Neuronal stem cell (in vitro differentiated cells): ENCODE measurements at regions not wholly inside any gene's neighbourhood (a gene's known extent, or its start where the extent isn't known, plus 50 kb on each side); places are given as distances from the start of the nearest gene placed in this dataset.

Experiments
- DNase-seq: peaks from one replicate; pipeline ENCODE4 v3.0.0-alpha.2; 2013; ENCODE audit warnings: low spot score
- H2AFZ ChIP-seq: one replicate; pipeline ENCODE4 v1.6.1; 2013; ENCODE audit warnings: mild to moderate bottlenecking, low read length, inconsistent platforms
- H2AK5ac ChIP-seq: 2 replicates; pipeline ENCODE4 v1.6.1; 2013; ENCODE audit warnings: low read depth, mild to moderate bottlenecking, inconsistent platforms, low read length, moderate library complexity, mixed read lengths
- H2BK120ac ChIP-seq: 2 replicates; pipeline ENCODE4 v1.6.1; 2013; ENCODE audit warnings: low read depth, mild to moderate bottlenecking, inconsistent platforms, low read length, moderate library complexity, mixed read lengths
- H2BK12ac ChIP-seq: one replicate; pipeline ENCODE4 v1.6.1; 2013; ENCODE audit warnings: low read length, inconsistent platforms
- H2BK15ac ChIP-seq: 2 replicates; pipeline ENCODE4 v1.6.1; 2013; ENCODE audit warnings: mild to moderate bottlenecking, low read length, inconsistent platforms, mixed read lengths
- H2BK5ac ChIP-seq: one replicate; pipeline ENCODE4 v1.6.1; 2013; ENCODE audit warnings: inconsistent platforms, mild to moderate bottlenecking, low read length, moderate library complexity
- H3K14ac ChIP-seq: one replicate; pipeline ENCODE4 v1.6.1; 2013; ENCODE audit warnings: low read length, inconsistent platforms
- H3K18ac ChIP-seq: 2 replicates; pipeline ENCODE4 v1.6.1; 2013; ENCODE audit warnings: low read length, inconsistent platforms
- H3K23ac ChIP-seq: 2 replicates; pipeline ENCODE4 v1.6.1; 2013; ENCODE audit warnings: low read depth, mild to moderate bottlenecking, mixed read lengths, low read length, inconsistent platforms; ENCODE audit not compliant: poor library complexity
- H3K27ac ChIP-seq: replicated peaks from 3 replicates; pipeline ENCODE4 v1.5.1; 2013; ENCODE audit warnings: low read length, inconsistent platforms
- H3K27me3 ChIP-seq, 3 experiments: 2 replicates each; pipeline ENCODE4 v1.6.1; 2013; ENCODE audit warnings: low read length in 3 of 3, mild to moderate bottlenecking in 2 of 3, inconsistent platforms in 1 of 3, low read depth in 1 of 3, mixed read lengths in 1 of 3, moderate library complexity in 1 of 3; ENCODE audit not compliant: control insufficient read depth in 3 of 3, insufficient read depth in 3 of 3
- H3K36me3 ChIP-seq, 2 donors: replicated peaks in 1 of 2; 2 replicates each; pipeline ENCODE4 v1.6.1; 2013; ENCODE audit warnings: low read length in 2 of 2; ENCODE audit not compliant: control insufficient read depth in 2 of 2, insufficient read depth in 2 of 2
- H3K4ac ChIP-seq: 2 replicates; pipeline ENCODE4 v1.6.1; 2013; ENCODE audit warnings: inconsistent platforms, mild to moderate bottlenecking, low read length, moderate library complexity
- H3K4me1 ChIP-seq, 2 donors: 1 replicate in 1 of 2; 2 replicates in 1 of 2; pipeline ENCODE4 v1.6.1; 2013; ENCODE audit warnings: low read length in 2 of 2, low read depth in 1 of 2; ENCODE audit not compliant: control insufficient read depth in 2 of 2, insufficient read depth in 1 of 2
- H3K4me2 ChIP-seq: one replicate; pipeline ENCODE4 v1.6.1; 2013; ENCODE audit warnings: mild to moderate bottlenecking, low read length, inconsistent platforms; ENCODE audit not compliant: insufficient read depth, poor library complexity, severe bottlenecking
- H3K4me3 ChIP-seq, 2 donors: 2 replicates each; pipeline ENCODE4 v1.5.1; 2013; ENCODE audit warnings: low read length in 2 of 2, mild to moderate bottlenecking in 2 of 2, inconsistent platforms in 1 of 2, moderate library complexity in 1 of 2
- H3K79me1 ChIP-seq: one replicate; pipeline ENCODE4 v1.6.1; 2013; ENCODE audit warnings: low read depth, mild to moderate bottlenecking, inconsistent platforms, low read length, moderate library complexity
- H3K9ac ChIP-seq: one replicate; pipeline ENCODE4 v1.6.1; 2013; ENCODE audit warnings: mild to moderate bottlenecking, low read depth, low read length, inconsistent platforms; ENCODE audit not compliant: poor library complexity
- H3K9me3 ChIP-seq, 2 donors: replicated peaks in 1 of 2; 2 replicates each; pipeline versions ENCODE3 to v1.6.1; 2013; ENCODE audit warnings: low read length in 2 of 2, mild to moderate bottlenecking in 2 of 2, inconsistent platforms in 1 of 2, low read depth in 1 of 2, mixed read lengths in 1 of 2, moderate library complexity in 1 of 2; ENCODE audit not compliant: control insufficient read depth in 2 of 2, insufficient read depth in 1 of 2
- H4K8ac ChIP-seq: one replicate; pipeline ENCODE4 v1.6.1; 2013; ENCODE audit warnings: low read depth, mild to moderate bottlenecking, inconsistent platforms, low read length, moderate library complexity
- H4K91ac ChIP-seq: one replicate; pipeline ENCODE4 v1.6.1; 2013; ENCODE audit warnings: low read length, low read depth, mild to moderate bottlenecking, inconsistent platforms; ENCODE audit not compliant: poor library complexity
- WGBS, 2 donors: extraction: QIAGEN DNeasy Blood & Tissue Kit; methylation state at CpG; one replicate each; pipeline ENCODE4 v1.1.7; 2013; ENCODE audit warnings: missing lambda C conversion rate in 2 of 2, mixed read lengths in 1 of 2; ENCODE audit not compliant: insufficient read length in 2 of 2, insufficient replicate concordance in 1 of 2; ENCODE audit errors: extremely low coverage in 2 of 2; 5-methylcytosine and 5-hydroxymethylcytosine counted together

DNA sequence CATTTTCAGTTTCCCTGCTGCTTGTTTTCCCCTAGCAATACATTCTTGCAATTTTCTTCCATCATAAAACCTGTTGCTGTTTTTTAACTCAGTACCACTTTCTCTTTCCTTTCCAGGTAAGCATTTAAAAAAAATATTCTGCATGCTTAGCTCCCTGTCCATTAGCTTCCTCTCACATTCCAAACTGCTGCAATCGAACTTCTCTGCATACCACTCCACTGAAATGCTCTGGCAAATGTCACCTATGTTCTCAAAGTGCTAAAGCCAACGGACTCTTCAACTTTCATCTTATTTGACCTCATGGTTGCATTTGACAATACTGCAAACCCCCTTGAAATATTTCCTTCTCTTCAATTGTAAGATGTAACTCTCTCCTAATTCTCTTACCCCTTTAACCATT, 192.7 kb downstream of the ANAPC10 start:
- H3K27me3 ChIP-seq = no peaks in the 10 kb centered on the region

DNA sequence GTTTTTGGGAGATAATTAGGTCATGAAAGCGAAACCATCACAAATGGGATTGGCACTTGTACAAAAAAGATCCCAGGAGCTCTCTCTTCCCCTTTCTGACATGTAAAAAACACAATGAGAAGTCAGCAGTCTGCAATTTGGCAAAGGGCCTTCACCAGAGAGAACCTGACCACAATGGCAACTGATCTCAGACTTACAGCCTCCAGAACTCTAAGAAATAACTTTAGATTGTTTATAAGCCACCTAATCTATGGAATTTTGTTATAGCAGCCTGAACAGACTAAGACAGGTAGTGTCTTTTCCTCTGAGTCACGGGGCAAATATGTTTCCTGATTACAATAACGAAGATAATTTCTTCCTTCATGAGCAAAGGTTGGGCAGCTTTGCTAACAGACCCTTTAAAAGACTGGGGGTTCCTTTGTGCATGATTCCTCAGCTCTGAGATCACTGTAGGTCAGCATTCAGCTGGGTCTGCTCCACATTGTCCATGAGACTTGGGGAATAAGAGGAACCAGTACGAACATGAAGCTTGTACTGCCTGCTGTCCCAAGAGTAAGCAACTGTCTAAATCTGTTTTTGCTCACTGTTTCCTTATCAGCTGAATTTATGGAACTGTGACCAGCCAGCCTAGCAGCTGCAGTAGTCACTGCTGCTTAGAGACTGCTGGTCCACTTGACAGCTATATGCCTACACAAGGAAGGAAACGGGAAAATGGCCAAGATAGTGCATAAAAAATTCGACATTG, 191.6 kb downstream of the ANAPC10 start:
- Histone ChIP-seq H3K27me3 (no peaks in the 10 kb centered on the region), H3K4me3 (no peak overlapping the region), H3K23ac (no peak overlapping the region), H3K18ac (peak overlapping the region; percentile 5), H2AK5ac (no peak overlapping the region), H2AFZ (no peak overlapping the region), H3K4me1 (no peaks in the 10 kb centered on the region), H3K79me1 (no peaks in the 10 kb centered on the region), H4K8ac (no peak overlapping the region), H3K36me3 (no peaks in the 10 kb centered on the region), H4K91ac (no peak overlapping the region), H3K4ac (no peak overlapping the region), H2BK15ac (no peak overlapping the region), H3K9ac (no peak overlapping the region), H3K14ac (no peak overlapping the region), H3K9me3 (no peaks in the 10 kb centered on the region), H2BK120ac (no peak overlapping the region), H2BK5ac (no peak overlapping the region), H2BK12ac (no peak overlapping the region), H3K4me2 (no peak overlapping the region), H3K27ac (no peak overlapping the region)
- WGBS, 2 donors = no CpG with 5 or more reads among the region's 6 CpGs
- DNase-seq = no peak

More for the DNA sequence above, 192.7 kb downstream of the ANAPC10 start:
- H3K79me1 ChIP-seq = no peaks in the 10 kb centered on the region
- H2AFZ ChIP-seq = no peak overlapping the region
- no peak overlapping the region for H3K27ac ChIP-seq
- H4K91ac ChIP-seq = no peak overlapping the region
- no peak overlapping the region for H2BK15ac ChIP-seq
- H3K9me3 ChIP-seq = no peaks in the 10 kb centered on the region
- H3K18ac ChIP-seq = no peak overlapping the region
- H2BK12ac ChIP-seq = no peak overlapping the region
- no peak overlapping the region for H3K4me2 ChIP-seq
- H3K23ac ChIP-seq = no peak overlapping the region
- WGBS, 2 donors = no CpG with 5 or more reads among the region's 2 CpGs
- no peak overlapping the region for H2AK5ac ChIP-seq
- no peak overlapping the region for H2BK5ac ChIP-seq
- no peaks in the 10 kb centered on the region for H3K4me1 ChIP-seq
- no peak overlapping the region for H3K9ac ChIP-seq
- H4K8ac ChIP-seq = no peak overlapping the region
- no peak overlapping the region for H3K14ac ChIP-seq
- H3K4ac ChIP-seq = no peak overlapping the region
- H2BK120ac ChIP-seq = no peak overlapping the region
- H3K4me3 ChIP-seq = no peak overlapping the region
- no peak for DNase-seq
- H3K36me3 ChIP-seq = no peaks in the 10 kb centered on the region

DNA sequence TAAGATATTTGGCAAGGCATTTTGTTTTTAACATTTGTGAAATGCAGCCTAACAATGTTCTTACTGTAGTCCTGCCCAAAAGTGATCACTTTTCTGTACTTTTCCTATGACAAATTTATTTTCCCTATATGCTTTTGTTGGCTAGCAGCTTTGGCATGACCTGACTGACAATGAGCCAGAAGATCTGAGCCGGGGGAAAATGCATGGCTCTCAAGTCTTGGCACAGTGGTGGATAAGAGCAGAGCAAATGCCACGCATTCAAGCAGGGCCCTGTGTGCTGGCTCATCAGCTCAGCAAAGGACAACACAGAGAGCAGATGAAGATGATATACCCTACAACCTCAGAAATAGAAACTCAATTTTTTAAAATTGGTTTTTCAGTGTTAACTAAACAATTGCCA, 187.3 kb downstream of the ANAPC10 start:
- Histone ChIP-seq H3K14ac (no peak overlapping the region), H3K79me1 (no peaks in the 10 kb centered on the region), H3K9ac (no peak overlapping the region), H3K4me1 (no peaks in the 10 kb centered on the region), H2AK5ac (no peak overlapping the region), H3K27ac (no peak overlapping the region), H3K9me3 (no peaks in the 10 kb centered on the region), H2BK5ac (no peak overlapping the region), H3K4me3 (no peak overlapping the region), H2AFZ (no peak overlapping the region), H2BK12ac (no peak overlapping the region), H3K27me3 (no peaks in the 10 kb centered on the region), H2BK15ac (no peak overlapping the region), H3K18ac (no peak overlapping the region), H4K91ac (no peak overlapping the region), H2BK120ac (no peak overlapping the region), H4K8ac (no peak overlapping the region), H3K4me2 (no peak overlapping the region), H3K36me3 (no peaks in the 10 kb centered on the region), H3K23ac (no peak overlapping the region), H3K4ac (no peak overlapping the region)
- no CpG with 5 or more reads among the region's 2 CpGs for WGBS, 2 donors
- DNase-seq = no peak
